Calu3 (cell line): ENCODE measurements at regions not wholly inside any gene's neighbourhood (a gene's known extent, or its start where the extent isn't known, plus 50 kb on each side); places are given as distances from the start of the nearest gene placed in this dataset.
"Not testable (repeated sequence)": the region's sequence is repeated elsewhere in the genome, so short reads cannot be mapped to it uniquely, and the experiment has no call there.

ENCODE experiments used
- BruUV-seq: library from RNA; stranded (reverse); fragments of 400-500 nt; replicated peaks from 2 replicates; lab custom pipeline; 2021; lab: Mats Ljungman, UMichigan
- CTCF ChIA-PET: fragments of 300-600 bp; sonication (Branson Sonifier 250); formaldehyde crosslinking; loops from one replicate; lab custom pipeline; 2022; ENCODE audit warnings: antibody characterized with exemption; lab: Charles Lee
- DNase-seq: peaks from one replicate; pipeline ENCODE4 v3.0.0; 2022
- H3K27ac Mint-ChIP-seq: one replicate; pipeline ENCODE4 v1.8.0; 2022; ENCODE audit warnings: mixed read lengths; ENCODE audit not compliant: unreplicated experiment
- H3K27me3 Mint-ChIP-seq: one replicate; pipeline ENCODE4 v1.8.0; 2022; ENCODE audit warnings: mixed read lengths; ENCODE audit not compliant: unreplicated experiment
- H3K36me3 Mint-ChIP-seq: one replicate; pipeline ENCODE4 v1.8.0; 2022; ENCODE audit warnings: mild to moderate bottlenecking, moderate library complexity, mixed read lengths; ENCODE audit not compliant: insufficient read depth, unreplicated experiment
- H3K4me1 Mint-ChIP-seq: one replicate; pipeline ENCODE4 v1.8.0; 2022; ENCODE audit warnings: mild to moderate bottlenecking, low read depth, mixed read lengths; ENCODE audit not compliant: unreplicated experiment
- H3K4me3 Mint-ChIP-seq: one replicate; pipeline ENCODE4 v1.8.0; 2022; ENCODE audit warnings: mild to moderate bottlenecking, low read depth, moderate library complexity, mixed read lengths; ENCODE audit not compliant: unreplicated experiment
- H3K9me3 Mint-ChIP-seq: one replicate; pipeline ENCODE4 v1.8.0; 2022; ENCODE audit warnings: low read depth, mixed read lengths; ENCODE audit not compliant: unreplicated experiment
- CTCF ChIP-seq: fragments of 200-600 bp; IDR thresholded peaks from one replicate; pipeline ENCODE4 v1.8.0; 2022; ENCODE audit warnings: antibody characterized with exemption; ENCODE audit not compliant: unreplicated experiment
- intact Hi-C: fragments of 100-400 bp; cut with micrococcal nuclease; formaldehyde crosslinking; loops from one replicate; pipeline ENCODE4 v1.10.0; 2022; ENCODE audit not compliant: unreplicated experiment

GRCh38 chr13:21913010-21913409 is 242.1 kb downstream of the FGF9 start:
- CTCF ChIA-PET = no interaction called here
- no peak for DNase-seq
- no peak overlapping the region for H3K27ac Mint-ChIP-seq
- H3K36me3 Mint-ChIP-seq = no peaks in the 10 kb centered on the region
- no peak overlapping the region for H3K4me3 Mint-ChIP-seq
- TF ChIP-seq CTCF = no peak
- intact Hi-C loops = no loop called here
- BruUV-seq = no TSS peak
- no peaks in the 10 kb centered on the region for H3K4me1 Mint-ChIP-seq
- H3K9me3 Mint-ChIP-seq = peaks cover 2% of the 10 kb centered on the region
- peaks cover 19% of the 10 kb centered on the region for H3K27me3 Mint-ChIP-seq

- no peaks in the 10 kb centered on the region for H3K27me3 Mint-ChIP-seq
- H3K9me3 Mint-ChIP-seq = peaks cover 3% of the 10 kb centered on the region
- no peak for DNase-seq
- H3K4me3 Mint-ChIP-seq = no peak overlapping the region
- H3K4me1 Mint-ChIP-seq = no peaks in the 10 kb centered on the region
- intact Hi-C loops = no loop called here
- no peak for TF ChIP-seq CTCF
- CTCF ChIA-PET = no interaction called here
- H3K36me3 Mint-ChIP-seq = no peaks in the 10 kb centered on the region
- no TSS peak for BruUV-seq
- H3K27ac Mint-ChIP-seq = no peak overlapping the region
Observed at GRCh38 chr13:21917086-21918015, 246.5 kb downstream of the FGF9 start.

GRCh38 chr13:21920802-21921201 is 249.9 kb downstream of the FGF9 start:
- H3K9me3 Mint-ChIP-seq, intact Hi-C loops, H3K4me1 Mint-ChIP-seq, BruUV-seq, H3K36me3 Mint-ChIP-seq, H3K4me3 Mint-ChIP-seq, DNase-seq, CTCF ChIA-PET, H3K27ac Mint-ChIP-seq: not testable (repeated sequence)
- H3K27me3 Mint-ChIP-seq = peaks cover 18% of the 10 kb centered on the region

GRCh38 chr13:21924958-21925357 is 254.1 kb downstream of the FGF9 start:
- peaks cover 18% of the 10 kb centered on the region for H3K27me3 Mint-ChIP-seq
- TF ChIP-seq CTCF = no peak
- no peaks in the 10 kb centered on the region for H3K9me3 Mint-ChIP-seq
- intact Hi-C loops = no loop called here
- H3K27ac Mint-ChIP-seq = no peak overlapping the region
- H3K36me3 Mint-ChIP-seq = no peaks in the 10 kb centered on the region
- no peak overlapping the region for H3K4me3 Mint-ChIP-seq
- no peaks in the 10 kb centered on the region for H3K4me1 Mint-ChIP-seq
- no TSS peak for BruUV-seq
- no peak for DNase-seq
- CTCF ChIA-PET = no interaction called here

- H3K4me1 Mint-ChIP-seq = no peaks in the 10 kb centered on the region
- no TSS peak for BruUV-seq
- H3K9me3 Mint-ChIP-seq = no peaks in the 10 kb centered on the region
- H3K36me3 Mint-ChIP-seq = no peaks in the 10 kb centered on the region
- intact Hi-C loops = no loop called here
- peaks cover 18% of the 10 kb centered on the region for H3K27me3 Mint-ChIP-seq
- no peak overlapping the region for H3K4me3 Mint-ChIP-seq
- CTCF ChIA-PET = no interaction called here
- no peak overlapping the region for H3K27ac Mint-ChIP-seq
- TF ChIP-seq CTCF = no peak
- no peak for DNase-seq
Observed at GRCh38 chr13:21925720-21926119, 254.8 kb downstream of the FGF9 start.
